GM12875 (cell line): ENCODE measurements at regions not wholly inside any gene's neighbourhood (a gene's known extent, or its start where the extent isn't known, plus 50 kb on each side); places are given as distances from the start of the nearest gene placed in this dataset.
"Not testable (repeated sequence)": the region's sequence is repeated elsewhere in the genome, so short reads cannot be mapped to it uniquely, and the experiment has no call there.

ENCODE experiments used
- H3K4me3 ChIP-seq: one replicate; pipeline ENCODE4 v1.5.1; 2011; ENCODE audit warnings: low read depth, low read length, control low read depth
- CTCF ChIP-seq: IDR thresholded peaks from 2 replicates; pipeline ENCODE4 v1.5.1; 2011; ENCODE audit warnings: low read depth, mild to moderate bottlenecking, control low read depth, inconsistent platforms, low read length, moderate library complexity, borderline replicate concordance; ENCODE audit not compliant: insufficient read depth

- not testable (repeated sequence) for H3K4me3 ChIP-seq
Measured at GRCh38 chrX:23458957-23459356, 124.3 kb downstream of the PTCHD1 start.

DNA sequence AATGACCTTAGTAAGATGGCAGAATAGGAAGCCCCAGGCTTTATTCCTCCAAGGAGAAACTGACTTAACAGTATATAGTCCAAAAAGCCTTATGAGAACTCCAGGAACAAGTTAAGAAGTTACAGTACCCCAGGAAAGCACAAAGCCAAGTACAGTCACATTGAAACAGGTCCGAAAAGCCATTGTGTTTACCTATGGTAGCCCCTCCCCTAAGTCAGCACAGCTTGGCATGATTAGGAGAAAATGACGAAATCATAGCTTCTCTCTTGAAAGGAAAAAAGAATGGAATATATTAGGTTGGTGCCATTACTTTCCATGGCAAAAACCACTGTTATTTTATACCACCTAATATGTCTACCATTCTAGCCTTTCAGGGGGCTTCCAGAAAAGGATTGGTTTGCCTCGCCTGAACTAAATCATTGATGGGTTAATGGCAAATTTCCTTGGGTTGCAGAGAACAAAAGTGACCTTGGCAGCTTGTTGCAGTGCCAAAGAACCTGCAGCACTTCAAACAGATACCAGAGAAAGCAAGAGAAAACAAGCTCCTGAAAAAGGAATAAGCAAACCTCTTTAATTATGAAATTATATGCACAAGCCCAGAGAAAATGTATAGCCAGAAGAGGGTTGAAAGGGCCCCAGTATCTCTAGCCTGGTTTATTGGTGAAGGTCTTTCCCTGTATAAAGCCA is 130.6 kb downstream of the PTCHD1 start:
- no peak for TF ChIP-seq CTCF
- no peak overlapping the region for H3K4me3 ChIP-seq

- H3K4me3 ChIP-seq: no peak overlapping the region
- TF ChIP-seq CTCF: no peak
Measured at GRCh38 chrX:23465985-23466384, 131.3 kb downstream of the PTCHD1 start.

- TF ChIP-seq CTCF: no peak
Measured at GRCh38 chrX:23478056-23478455, 143.4 kb downstream of the PTCHD1 start.

GRCh38 chrX:23478561-23478960 is 143.9 kb downstream of the PTCHD1 start:
- no peak for TF ChIP-seq CTCF
- H3K4me3 ChIP-seq: no peak overlapping the region

More at GRCh38 chrX:23478056-23478455, 143.4 kb downstream of the PTCHD1 start:
- H3K4me3 ChIP-seq: no peak overlapping the region

DNA sequence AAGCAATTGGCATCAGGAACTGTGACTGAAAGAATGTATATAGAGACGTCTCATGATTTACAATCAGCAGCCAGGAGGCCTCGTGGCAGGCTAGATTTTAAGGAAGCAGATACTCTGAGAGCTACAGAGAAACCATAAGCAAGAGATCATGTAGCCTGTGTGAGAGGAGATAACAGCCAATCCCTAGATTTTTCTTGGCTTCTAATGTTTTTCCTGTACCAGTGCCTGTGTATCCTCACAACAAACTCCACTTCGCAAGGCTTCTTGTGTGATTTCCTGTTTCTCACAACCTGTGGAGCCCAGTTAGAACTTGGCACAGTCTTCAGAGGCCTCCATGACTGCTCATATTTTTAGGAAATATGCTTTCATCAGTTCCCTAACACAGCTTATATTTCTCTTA is 147.9 kb downstream of the PTCHD1 start:
- no peak overlapping the region for H3K4me3 ChIP-seq
- no peak for TF ChIP-seq CTCF

GRCh38 chrX:23483396-23483795 is 148.7 kb downstream of the PTCHD1 start:
- TF ChIP-seq CTCF: no peak
- no peak overlapping the region for H3K4me3 ChIP-seq

- no peak overlapping the region for H3K4me3 ChIP-seq
- no peak for TF ChIP-seq CTCF
Measured at GRCh38 chrX:23493941-23494374, 159.3 kb downstream of the PTCHD1 start.
